ENCODE measurements at regions not wholly inside any gene's neighbourhood (a gene's known extent, or its start where the extent isn't known, plus 50 kb on each side); places are given as distances from the start of the nearest gene placed in this dataset.

GRCh38 chrX:23114241-23114640 lies 114.5 kb downstream of the DDX53 start:
- DNase-seq (ENCODE audit: low read depth), result no peak
- no peak for TF ChIP-seq CTCF (IDR thresholded peaks at IDR 0.05; ENCODE audit: insufficient read depth, low read length)
- H3K4me3 ChIP-seq (ENCODE audit: low read depth, low read length), result no peak overlapping the region

- H3K4me3 ChIP-seq (ENCODE audit: low read depth, low read length), result no peak overlapping the region
- no peak for TF ChIP-seq CTCF (IDR thresholded peaks at IDR 0.05; ENCODE audit: insufficient read depth, low read length)
- no peak for DNase-seq (ENCODE audit: low read depth)
These were observed 115.9 kb downstream of the DDX53 start for GRCh38 chrX:23115651-23116050.

- no peak for DNase-seq (ENCODE audit: low read depth)
- no peak overlapping the region for H3K4me3 ChIP-seq (ENCODE audit: low read depth, low read length)
- no peak for TF ChIP-seq CTCF (IDR thresholded peaks at IDR 0.05; ENCODE audit: insufficient read depth, low read length)
These were observed 118.4 kb downstream of the DDX53 start for GRCh38 chrX:23118163-23118562.

- DNase-seq (ENCODE audit: low read depth), result no peak
- no peak overlapping the region for H3K4me3 ChIP-seq (ENCODE audit: low read depth, low read length)
- no peak for TF ChIP-seq CTCF (IDR thresholded peaks at IDR 0.05; ENCODE audit: insufficient read depth, low read length)
These were observed 119.2 kb downstream of the DDX53 start for GRCh38 chrX:23118890-23119527.

- DNase-seq (ENCODE audit: low read depth), result no peak
- TF ChIP-seq CTCF (IDR thresholded peaks at IDR 0.05; ENCODE audit: insufficient read depth, low read length), result no peak
- H3K4me3 ChIP-seq (ENCODE audit: low read depth, low read length), result no peak overlapping the region
These were observed 127.8 kb downstream of the DDX53 start for GRCh38 chrX:23127586-23127985.

- no peak overlapping the region for H3K4me3 ChIP-seq (ENCODE audit: low read depth, low read length)
- DNase-seq (ENCODE audit: low read depth), result no peak
- TF ChIP-seq CTCF (IDR thresholded peaks at IDR 0.05; ENCODE audit: insufficient read depth, low read length), result no peak
These were observed 133.8 kb downstream of the DDX53 start for GRCh38 chrX:23133551-23133950.

- no peak for TF ChIP-seq CTCF (IDR thresholded peaks at IDR 0.05; ENCODE audit: insufficient read depth, low read length)
- H3K4me3 ChIP-seq (ENCODE audit: low read depth, low read length), result no peak overlapping the region
- DNase-seq (ENCODE audit: low read depth), result no peak
These were observed 134.4 kb downstream of the DDX53 start for GRCh38 chrX:23134136-23134535.
